NB4 (cell line): ENCODE measurements at regions not wholly inside any gene's neighbourhood (a gene's known extent, or its start where the extent isn't known, plus 50 kb on each side); places are given as distances from the start of the nearest gene placed in this dataset.
A peak's percentile ranks its signal among the peaks of the same experiment; 100 is the strongest.

Source experiments
- DNase-seq: peaks from one replicate; pipeline ENCODE4 v3.0.0; 2010; ENCODE audit warnings: low read depth
- H3K4me3 ChIP-seq: one replicate; pipeline ENCODE4 v1.5.1; 2011; ENCODE audit warnings: mild to moderate bottlenecking, low read depth, low read length, moderate library complexity
- CTCF ChIP-seq: IDR thresholded peaks from one replicate; pipeline ENCODE4 v1.5.1; 2012; ENCODE audit warnings: low read depth, low read length
- MAX ChIP-seq: IDR thresholded peaks from 2 replicates; pipeline ENCODE4 v1.6.1; 2011; ENCODE audit warnings: low read depth, low read length
- MYC ChIP-seq: IDR thresholded peaks from 2 replicates; pipeline ENCODE4 v1.6.1; 2011; ENCODE audit warnings: low read depth, low read length
- POLR2A ChIP-seq: IDR thresholded peaks from 2 replicates; pipeline ENCODE4 v1.6.1; 2011; ENCODE audit warnings: mild to moderate bottlenecking; ENCODE audit not compliant: insufficient read length; ENCODE audit errors: extremely low read depth

- no peak for DNase-seq
- H3K4me3 ChIP-seq: no peak overlapping the region
- TF ChIP-seq MAX: no peak
Observed at GRCh38 chr20:10846766-10847165, 173.0 kb upstream of the JAG1 start.

GRCh38 chr20:10848810-10849370, 175.1 kb upstream of the JAG1 start:
- no peak overlapping the region for H3K4me3 ChIP-seq
- TF ChIP-seq CTCF (no peak), POLR2A (no peak), MYC (no peak), MAX (no peak)
- DNase-seq: peak; percentile 56

GRCh38 chr20:10853176-10853575, 179.4 kb upstream of the JAG1 start:
- TF ChIP-seq POLR2A (no peak), MAX (no peak), CTCF (no peak), MYC (no peak)
- H3K4me3 ChIP-seq: no peak overlapping the region
- DNase-seq: no peak

GRCh38 chr20:10853731-10854130, 179.9 kb upstream of the JAG1 start:
- DNase-seq: no peak
- no peak overlapping the region for H3K4me3 ChIP-seq
- no peak for TF ChIP-seq POLR2A
- no peak for TF ChIP-seq MAX
- TF ChIP-seq CTCF: no peak
- no peak for TF ChIP-seq MYC

GRCh38 chr20:10854976-10855375, 181.2 kb upstream of the JAG1 start:
- no peak for TF ChIP-seq MAX
- TF ChIP-seq CTCF: no peak
- TF ChIP-seq MYC: no peak
- TF ChIP-seq POLR2A: no peak
- H3K4me3 ChIP-seq: no peak overlapping the region
- DNase-seq: no peak

GRCh38 chr20:10855778-10856177, 182.0 kb upstream of the JAG1 start:
- no peak for DNase-seq
- TF ChIP-seq MYC: no peak
- no peak for TF ChIP-seq POLR2A
- no peak for TF ChIP-seq MAX
- no peak for TF ChIP-seq CTCF
- H3K4me3 ChIP-seq: no peak overlapping the region
